Muscle of arm (tissue), 1 donor: ENCODE measurements at regions not wholly inside any gene's neighbourhood (a gene's known extent, or its start where the extent isn't known, plus 50 kb on each side); places are given as distances from the start of the nearest gene placed in this dataset.

Experiments used
- DNase-seq: peaks from one replicate; pipeline ENCODE4 v3.0.0-alpha.2; 2013

DNA sequence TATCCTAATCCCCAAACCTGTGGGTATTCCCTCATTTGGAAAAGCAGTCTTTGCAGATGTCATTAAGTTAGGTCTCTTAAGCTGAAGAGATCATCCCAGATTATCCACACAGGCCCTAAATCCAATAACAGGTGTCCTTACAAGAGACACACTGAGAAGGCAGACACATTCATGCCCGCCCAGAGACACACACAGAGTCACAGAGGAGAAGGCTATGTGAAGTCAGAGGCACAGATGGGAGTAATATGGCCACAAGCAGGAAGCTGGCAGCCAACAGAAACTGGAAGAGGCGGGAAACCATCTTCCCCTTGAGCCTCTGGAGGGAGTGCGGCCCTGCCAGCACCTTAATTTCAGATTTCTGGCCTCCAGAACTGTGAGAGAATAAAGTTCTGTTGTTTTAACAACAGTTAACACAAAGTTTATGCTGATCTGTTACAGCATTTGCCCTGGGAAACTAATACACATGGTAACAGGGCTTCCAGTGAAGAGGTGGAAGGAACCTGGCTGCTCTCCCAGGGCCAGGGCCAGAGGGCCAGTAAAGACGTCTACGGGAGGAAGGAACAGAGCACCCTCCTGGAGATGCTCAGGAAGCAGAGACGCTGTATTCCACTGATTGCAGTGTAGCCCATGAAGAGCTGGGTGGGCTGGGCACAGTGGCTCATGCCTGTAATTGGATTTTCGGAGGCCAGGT is 217.5 kb downstream of the GLI2 start:
- DNase-seq: peak; percentile 41

DNA sequence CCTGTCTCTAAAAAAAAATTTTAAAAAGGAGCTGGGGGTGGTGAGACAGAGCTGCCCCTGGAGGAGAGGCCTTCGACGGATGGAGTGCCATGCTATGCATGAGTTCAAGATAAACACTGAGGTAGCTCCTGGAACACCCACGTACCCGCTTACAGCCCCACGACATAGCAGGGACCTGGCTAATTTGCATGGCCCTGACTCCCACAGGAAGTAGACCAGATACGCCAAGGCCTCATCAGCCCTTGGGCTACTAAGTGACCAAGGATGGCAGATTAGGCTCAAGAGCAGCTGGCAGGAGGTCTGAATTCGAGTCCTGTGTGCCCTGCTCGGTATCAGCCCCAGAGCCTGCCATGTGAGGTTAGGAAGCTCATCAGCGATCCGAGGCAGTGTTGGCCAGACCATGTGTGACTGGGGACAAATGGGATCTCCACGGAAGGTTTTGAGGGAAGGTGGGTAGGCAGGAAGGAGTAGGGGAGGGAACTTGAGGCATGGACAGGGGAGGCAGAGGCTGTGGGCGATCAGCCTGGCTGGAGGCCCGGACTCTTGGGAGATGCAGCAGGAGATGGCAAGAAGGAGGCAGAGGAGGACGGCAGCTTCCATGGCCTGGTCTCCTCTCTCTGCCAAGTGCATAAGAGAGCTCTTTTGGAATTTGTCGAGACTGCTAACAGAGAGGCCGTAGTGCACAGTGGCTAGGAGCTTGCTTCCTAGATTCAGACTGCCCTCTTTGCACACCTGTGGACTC is 218.3 kb downstream of the GLI2 start:
- DNase-seq: no peak

DNA sequence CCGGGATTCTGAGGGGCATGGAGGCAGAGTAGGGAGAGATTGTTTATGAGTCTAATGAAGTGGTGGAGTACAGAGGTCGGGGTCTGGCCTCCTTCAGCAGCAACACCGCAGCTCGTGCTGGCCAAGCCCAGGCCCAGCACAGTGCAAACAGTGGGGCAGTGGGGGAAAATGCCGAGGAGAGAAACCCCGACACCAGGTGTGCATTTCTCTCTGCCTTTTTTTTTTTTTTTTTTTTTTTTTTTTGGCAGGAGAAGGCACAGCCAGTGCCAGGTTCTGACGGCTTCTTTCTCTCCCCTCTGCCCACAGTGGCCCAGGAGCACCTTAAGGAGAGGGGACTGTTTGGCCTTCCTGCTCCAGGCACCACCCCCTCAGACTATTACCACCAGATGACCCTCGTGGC is 219.3 kb downstream of the GLI2 start:
- no peak for DNase-seq

DNA sequence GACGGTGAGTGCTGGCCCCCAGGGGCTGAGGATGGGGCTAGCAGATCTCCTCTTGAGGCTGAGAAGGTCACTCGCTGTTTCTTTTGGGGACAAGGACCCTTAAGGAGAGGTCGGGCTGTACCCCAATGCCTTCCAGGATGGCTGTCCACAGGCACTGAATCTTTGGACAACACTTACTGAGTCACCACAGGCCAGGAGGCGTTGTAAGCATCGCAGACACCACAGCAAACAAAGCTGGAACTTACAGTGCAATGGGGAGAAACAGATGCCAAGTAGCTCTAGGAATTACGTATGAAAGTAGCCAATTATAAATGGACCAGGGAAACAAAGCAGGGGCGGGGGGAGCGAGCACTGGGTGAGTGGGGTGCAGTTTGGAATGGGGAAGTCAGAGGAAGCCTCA is 219.8 kb downstream of the GLI2 start:
- DNase-seq: no peak

DNA sequence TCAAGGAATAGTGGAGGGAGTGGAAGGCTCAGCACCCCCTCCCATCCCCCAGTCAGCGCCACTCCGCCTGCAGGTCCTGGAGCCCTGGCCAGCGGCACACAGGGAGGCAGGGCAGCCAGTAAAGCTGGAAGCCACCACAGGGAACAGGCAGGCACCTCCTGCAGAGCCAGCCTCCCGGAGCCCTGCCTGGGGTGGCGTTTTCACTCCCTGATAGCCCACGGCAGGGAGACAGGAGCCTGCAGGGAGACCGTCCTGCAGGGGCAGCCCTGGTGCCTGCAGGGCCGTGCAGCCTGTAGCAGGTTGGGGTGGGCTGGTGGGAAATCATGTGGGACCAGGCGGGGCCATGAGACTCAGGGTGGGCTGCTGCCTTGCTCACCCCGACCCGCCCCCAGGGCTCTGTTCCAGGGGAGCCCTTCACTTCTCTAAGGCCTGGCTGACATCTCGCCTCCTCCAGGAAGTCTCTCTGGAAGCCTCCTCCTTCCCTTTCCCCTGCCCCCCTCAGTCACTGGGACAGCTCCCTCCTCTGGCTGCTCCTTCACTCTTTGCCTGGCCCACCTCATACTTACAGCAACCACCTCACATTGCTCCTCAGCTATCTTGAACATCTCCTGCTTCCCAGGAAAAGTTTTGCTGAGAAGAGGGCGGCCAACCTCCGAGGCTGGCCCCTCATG is 221.0 kb downstream of the GLI2 start:
- no peak for DNase-seq

DNA sequence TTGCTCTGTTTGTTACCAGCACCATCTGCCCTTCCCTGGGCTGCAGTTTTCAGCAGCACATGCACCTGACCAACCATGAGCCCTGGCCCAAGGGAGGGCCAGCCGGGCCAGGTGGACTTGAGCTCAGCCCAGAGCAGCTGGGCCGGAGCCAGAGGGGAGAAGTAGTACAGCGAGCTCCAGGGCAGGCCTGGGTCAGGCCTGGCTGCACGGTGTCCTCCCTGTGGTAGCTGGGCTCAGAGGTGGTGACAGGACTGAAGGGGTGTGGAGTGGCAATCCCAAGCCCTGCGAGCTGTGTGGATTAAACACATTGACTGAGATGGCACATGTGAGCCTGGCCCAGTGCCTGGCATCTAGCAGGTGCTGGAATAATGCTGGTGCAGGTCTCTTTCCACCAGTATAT is 222.2 kb downstream of the GLI2 start:
- no peak for DNase-seq

DNA sequence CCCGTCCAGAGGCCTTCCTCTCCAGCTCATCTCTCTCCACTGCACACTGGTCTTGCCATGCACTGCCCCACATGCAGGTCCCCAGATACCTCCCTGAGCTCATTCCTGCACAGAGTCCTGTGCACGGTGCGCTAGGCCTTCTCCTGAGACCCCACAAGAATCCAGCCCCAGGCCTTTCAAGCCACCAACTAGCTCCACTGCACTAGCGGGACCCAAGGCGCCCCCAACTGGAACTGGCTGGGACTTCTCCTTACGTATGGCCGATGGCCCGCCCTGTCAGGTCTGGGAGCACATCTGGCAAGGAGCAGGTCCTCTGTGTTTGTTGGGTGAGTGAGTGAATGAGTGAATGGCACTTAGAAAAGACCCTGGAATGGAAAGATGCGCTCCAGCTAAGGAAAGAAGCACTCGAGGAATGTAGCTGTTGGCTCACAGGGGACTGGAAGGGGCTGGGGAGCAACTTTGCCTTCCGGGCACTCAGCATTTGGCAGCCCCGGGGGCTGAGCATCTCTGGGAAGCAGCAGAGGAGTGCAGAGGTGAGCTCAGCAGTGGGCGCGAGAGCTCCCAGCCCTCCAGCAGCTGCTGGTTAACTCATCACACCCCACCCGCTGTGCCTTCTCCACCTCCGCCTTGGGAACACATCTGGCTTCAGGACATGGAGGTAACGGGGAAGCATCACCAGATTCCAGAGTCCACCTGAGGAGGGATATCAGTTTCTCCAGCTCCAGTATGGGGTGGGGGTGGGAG is 223.1 kb downstream of the GLI2 start:
- DNase-seq: no peak

DNA sequence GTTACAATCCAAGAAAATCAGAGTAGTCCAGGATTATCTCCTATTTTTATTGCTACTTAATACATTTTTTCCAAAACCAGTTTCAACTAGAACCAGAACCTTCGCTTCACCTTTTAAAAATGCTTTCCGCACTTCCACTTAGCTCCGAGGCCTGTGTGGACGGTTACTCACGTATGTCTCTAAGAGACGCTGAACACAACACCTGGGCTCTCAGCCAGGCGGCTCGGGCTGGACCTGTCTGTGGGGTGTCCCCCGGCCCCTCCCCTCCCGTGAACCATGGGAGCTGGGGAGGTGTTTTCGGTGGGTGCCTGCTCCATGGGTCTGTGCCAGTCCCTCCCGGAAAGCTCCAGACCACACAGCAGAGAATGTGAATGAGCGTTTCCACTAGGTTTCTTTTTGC is 223.8 kb downstream of the GLI2 start:
- DNase-seq: peak; percentile 56

DNA sequence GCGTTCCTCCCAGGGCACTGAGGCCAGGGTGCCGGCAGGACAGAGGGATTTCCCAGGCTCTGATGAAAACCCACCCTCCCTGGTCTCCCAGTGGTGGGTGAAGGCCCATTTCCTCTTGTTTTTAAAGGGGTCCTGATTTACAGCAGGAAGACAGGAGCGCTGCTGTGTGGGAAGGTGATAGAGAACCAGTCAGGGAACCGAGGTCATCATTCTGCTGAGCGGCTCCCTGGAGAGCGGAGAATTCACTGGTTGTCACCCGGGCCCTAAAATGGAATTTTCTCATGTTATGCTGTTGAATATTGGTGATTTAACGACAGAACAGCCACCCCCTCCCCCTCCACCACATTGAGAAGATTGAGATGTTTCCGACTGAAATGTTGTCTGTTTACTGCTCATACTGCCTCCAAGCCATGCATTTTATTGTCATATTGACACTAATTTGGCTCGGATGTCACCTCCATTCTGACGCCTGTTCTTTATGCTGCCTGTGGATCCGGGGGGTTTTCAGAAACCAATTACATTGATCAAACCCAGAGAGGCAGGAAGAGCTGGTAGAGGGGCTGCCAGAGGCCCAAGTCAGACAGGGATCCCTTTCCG is 225.2 kb downstream of the GLI2 start:
- no peak for DNase-seq

DNA sequence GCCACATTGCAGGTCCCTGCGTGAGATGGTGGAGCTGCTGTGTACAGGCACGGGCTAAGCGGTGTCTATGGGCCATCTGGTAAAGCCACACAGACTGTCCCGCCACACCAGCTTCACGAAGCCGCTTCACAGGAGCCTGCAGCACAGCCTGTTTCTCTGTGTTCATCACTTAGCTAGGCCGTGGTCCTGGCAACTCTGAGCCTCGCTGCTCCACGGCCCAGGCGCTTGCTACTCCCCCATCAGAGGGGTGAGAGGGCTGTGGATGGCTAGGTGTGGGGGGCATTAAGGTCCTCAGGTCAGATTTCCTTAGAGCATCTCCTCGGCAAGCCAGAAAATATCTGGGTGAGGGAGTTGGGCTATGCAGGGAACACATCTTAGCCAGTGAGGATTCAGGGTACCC is 225.7 kb downstream of the GLI2 start:
- DNase-seq: no peak

DNA sequence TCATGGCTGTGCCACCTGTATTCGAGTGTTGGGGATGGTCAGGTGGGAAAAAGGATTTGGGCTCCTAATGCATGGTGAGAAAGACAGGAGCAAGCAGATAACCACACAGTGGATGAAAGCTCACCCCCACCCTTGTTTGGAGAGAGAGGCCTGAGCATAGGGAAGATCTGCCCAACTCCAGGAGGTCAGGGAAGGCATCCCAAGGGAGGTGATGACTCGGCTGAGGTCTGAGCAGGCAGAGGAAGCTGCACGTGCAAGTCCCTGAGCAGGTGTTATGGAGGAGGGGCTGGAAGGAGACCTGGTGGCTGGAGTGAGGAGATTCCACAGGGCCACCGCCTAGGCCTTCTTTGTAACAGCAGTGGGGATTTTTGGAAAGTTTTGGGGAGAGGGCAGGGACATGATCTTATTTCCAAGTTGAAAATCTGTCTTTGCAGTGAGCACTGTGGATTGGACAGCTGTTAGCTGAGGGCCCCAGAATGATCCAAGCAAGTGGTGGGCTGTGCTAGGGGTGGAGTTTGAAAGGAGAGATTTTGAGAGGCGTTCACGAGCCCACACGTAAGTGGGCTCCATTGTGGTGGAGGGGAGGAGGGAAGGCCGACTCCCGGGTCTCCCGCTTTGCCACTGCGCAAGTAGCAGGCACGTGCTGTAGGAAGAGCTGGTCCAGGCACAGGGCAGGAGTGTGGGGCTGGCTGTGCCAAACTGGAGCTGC is 228.5 kb downstream of the GLI2 start:
- DNase-seq: no peak

DNA sequence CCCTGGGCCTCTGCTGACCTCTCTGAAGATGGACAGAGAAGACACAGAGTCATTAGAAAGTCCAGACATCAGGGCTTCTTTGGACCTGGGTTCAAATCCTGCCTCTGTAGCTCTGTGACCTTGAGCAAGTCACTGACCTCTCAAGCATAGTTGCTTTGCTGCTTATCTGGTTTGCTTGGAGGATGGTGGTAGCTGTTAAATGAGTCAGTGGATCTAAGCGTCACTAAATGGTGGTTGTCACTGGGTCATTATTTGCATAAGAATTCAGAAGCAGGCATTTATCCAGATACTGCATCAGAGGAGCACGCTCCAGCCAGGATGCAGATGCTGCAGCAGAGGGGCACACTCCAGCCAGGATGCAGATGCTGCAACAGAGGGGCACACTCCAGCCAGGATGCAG is 229.2 kb downstream of the GLI2 start:
- DNase-seq: no peak

DNA sequence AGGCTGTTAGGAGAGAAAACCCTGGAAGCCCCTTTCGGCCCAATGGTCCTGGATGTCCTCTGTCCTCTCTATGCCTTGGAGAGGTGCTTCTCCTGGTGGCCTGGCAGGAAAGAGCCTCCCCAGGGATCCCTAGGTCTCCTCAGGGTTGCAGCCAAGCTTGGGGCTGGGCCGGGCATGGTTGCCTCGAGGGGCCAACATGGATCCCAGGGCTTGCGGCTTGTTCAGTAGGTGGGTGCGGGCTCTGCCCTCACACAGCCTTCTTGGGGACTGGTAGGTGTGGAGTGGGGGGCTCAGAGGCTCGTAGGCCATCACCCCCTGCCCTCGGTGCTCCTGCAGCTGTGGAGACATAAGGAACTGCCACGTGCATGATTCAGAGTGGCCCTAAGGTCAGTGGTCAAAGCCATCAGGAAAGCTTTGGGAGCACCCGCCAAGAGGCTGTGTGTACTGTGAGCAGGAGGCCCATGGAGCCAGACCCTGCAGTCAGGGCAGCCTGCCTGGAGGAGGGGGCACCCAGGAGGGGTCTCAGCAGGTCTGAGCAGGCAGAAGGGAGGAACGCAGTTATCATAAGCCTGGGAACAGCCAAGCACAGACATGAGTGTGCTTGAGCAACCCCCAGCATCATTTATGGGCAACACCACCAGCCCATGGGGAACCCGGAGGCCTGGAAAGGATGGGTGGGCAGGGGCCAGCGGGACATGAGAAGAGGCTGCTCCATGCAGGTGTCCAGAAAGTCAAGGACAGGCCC is 231.0 kb downstream of the GLI2 start:
- no peak for DNase-seq

DNA sequence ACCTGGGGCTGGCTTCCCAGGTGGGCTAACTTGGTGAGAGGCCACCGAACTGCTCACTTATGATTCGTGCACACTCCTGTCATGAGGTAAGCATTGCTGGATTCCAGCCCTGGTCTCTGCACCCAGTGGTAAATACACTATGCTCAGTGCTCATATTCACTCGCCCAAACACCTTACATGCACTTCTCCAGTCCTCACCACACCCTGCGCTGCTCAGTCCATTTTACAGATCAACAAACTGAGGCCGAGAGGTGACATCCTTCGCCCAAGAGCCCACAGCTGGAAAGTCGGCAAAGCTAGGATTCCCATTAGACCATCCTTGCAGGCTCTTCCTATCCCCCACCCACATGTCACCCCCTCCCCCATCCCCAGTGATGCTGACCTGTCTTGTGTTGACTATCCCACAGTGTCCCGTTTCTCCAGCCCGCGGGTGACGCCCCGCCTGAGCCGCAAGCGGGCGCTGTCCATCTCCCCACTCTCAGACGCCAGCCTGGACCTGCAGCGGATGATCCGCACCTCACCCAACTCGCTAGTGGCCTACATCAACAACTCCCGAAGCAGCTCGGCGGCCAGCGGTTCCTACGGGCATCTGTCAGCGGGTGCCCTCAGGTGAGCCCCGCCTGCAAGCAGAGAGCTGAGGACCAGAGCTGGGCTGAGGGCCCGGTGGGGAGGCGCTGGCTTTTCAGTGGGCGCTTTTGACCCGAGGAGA is 232.8 kb downstream of the GLI2 start:
- no peak for DNase-seq

DNA sequence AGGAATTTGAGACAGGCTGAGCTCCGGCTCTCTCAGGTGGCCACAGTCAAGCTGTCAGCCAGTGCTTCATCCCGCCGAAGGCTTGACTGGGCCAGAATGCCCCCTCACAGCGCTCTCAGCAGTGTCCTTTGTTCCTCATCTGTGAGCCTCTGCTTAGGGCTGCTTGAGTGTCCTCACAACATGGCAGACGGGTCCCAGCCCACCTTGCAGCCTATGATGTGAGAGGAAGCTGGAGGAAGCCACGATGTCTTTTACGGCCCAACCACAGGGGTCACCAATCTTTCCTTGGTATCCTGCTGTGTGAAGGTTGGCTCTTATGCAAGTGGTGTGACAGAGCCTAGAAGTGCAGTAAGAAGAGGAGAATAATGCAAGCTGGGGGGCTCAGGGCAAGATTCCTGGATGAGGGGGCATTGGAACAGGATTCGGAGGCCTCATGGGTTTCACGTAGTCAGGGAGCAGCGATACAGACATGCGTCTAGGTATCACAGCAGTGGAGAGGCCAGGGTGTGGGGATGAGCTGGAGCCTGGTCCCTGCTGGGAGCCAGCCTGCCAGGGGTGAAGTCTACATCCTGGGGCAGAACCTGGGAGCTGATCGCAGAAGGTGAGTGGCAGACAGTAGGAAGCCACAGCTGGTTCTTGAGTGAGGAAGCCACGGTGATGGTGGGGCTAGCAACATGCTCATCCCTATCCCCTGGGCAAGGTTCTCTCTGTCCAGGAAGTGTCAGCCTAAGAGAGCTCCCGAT is 234.1 kb downstream of the GLI2 start:
- DNase-seq: no peak

DNA sequence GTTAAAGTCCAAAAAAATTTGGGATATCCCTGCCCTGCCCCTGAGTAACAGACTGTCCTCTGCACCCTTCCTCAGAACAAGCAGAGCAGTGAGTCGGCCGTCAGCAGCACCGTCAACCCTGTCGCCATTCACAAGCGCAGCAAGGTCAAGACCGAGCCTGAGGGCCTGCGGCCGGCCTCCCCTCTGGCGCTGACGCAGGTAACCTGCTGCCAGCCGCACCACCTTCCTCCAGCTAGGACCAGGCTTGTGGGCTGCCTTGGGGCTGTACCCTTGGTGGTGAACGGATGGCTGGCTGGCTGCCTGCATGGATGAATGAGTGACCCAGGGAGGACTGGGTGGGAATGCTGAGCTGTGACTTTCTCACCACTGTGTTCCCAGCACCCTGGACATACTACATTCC is 236.2 kb downstream of the GLI2 start:
- DNase-seq: no peak

DNA sequence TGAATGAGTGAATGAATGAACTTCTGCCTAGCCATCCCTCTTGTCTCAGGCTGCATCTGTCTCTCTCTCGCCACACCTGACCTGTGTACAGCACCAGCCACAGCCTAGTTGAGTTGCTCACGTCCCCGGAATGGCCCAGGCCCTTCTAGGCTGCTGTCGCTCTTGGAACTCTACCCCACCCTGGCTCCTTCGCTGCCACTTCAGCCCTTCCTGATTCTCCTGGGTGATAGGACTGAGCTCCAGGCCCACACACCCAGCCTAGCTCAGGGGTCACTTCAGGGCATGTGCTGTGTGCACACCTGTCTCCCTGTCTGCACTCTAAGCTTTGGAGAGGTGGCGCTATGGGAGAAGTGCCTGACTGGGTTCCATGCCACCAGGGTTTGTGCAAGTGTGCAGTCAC is 236.6 kb downstream of the GLI2 start:
- DNase-seq: no peak

DNA sequence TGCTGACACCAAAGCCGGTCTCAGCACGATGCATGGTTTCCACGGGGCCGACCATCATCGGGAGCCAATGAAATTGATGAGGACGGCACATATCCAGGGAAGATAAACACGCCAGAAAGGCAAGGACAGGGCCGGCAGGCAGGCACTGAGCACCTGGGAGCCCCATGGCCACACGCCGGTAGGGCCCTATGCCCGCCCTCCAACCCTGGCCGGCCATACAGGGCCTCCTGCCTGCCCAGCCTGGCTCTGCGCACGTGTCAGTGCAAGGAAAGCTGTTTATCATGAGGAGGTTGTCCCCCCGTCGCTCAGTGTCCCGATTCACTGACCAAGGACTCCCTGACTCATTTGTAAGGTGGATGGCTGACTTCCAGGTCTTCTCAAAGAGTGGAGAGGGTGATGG is 237.5 kb downstream of the GLI2 start:
- DNase-seq: no peak

DNA sequence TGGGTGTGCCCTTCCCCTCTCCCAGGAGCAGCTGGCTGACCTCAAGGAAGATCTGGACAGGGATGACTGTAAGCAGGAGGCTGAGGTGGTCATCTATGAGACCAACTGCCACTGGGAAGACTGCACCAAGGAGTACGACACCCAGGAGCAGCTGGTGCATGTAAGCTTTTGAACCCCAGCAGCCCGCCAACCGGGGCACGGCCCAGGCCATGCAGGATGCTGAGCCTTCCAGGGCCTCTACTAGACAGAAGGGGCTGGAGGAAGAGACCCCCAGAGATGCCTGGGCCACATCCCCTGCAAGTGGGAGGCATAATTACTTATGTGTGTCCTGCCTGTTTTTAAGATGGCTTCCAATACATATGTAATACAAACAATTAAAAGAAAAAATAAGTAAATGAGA is 239.3 kb downstream of the GLI2 start:
- DNase-seq: no peak
